Endodermal cell (in vitro differentiated cells): ENCODE measurements at regions not wholly inside any gene's neighbourhood (a gene's known extent, or its start where the extent isn't known, plus 50 kb on each side); places are given as distances from the start of the nearest gene placed in this dataset.
A peak's percentile ranks its signal among the peaks of the same experiment; 100 is the strongest.

ENCODE experiments used
- DNase-seq: peaks from one replicate; pipeline ENCODE4 v3.0.0-alpha.2; 2017
- H3K27ac ChIP-seq: 2 replicates; pipeline ENCODE4 v1.5.1; 2013; ENCODE audit warnings: mild to moderate bottlenecking, low read depth, low read length, moderate library complexity
- H3K27me3 ChIP-seq: 2 replicates; pipeline ENCODE4 v1.6.1; 2013; ENCODE audit warnings: mild to moderate bottlenecking, low read length, moderate library complexity; ENCODE audit not compliant: insufficient read depth, control insufficient read depth, poor library complexity, severe bottlenecking
- H3K36me3 ChIP-seq: 2 replicates; pipeline ENCODE4 v1.7.0; 2013; ENCODE audit warnings: mild to moderate bottlenecking, low read length, moderate library complexity; ENCODE audit not compliant: control insufficient read depth, insufficient read depth
- H3K4me1 ChIP-seq: one replicate; pipeline ENCODE4 v1.7.0; 2013; ENCODE audit warnings: low read length; ENCODE audit not compliant: control insufficient read depth, insufficient read depth
- H3K4me3 ChIP-seq: 2 replicates; pipeline ENCODE4 v1.5.1; 2013; ENCODE audit warnings: mild to moderate bottlenecking, low read length, moderate library complexity
- H3K9ac ChIP-seq: 2 replicates; pipeline ENCODE4 v1.6.1; 2013; ENCODE audit warnings: mild to moderate bottlenecking, low read length, moderate library complexity; ENCODE audit not compliant: poor library complexity, severe bottlenecking; ENCODE audit errors: extremely low read depth
- H3K9me3 ChIP-seq: 2 replicates; pipeline ENCODE4 v1.6.1; 2013; ENCODE audit warnings: mild to moderate bottlenecking, low read length, moderate library complexity; ENCODE audit not compliant: control insufficient read depth
- H3K27ac Mint-ChIP-seq: 2 replicates; pipeline ENCODE4 v1.8.0; 2020; ENCODE audit warnings: mixed read lengths
- H3K27me3 Mint-ChIP-seq: 2 replicates; pipeline ENCODE4 v1.8.0; 2021; ENCODE audit warnings: mild to moderate bottlenecking, mixed read lengths; ENCODE audit not compliant: insufficient read depth
- H3K36me3 Mint-ChIP-seq: 2 replicates; pipeline ENCODE4 v1.8.0; 2020; ENCODE audit warnings: low read depth, mixed read lengths
- H3K4me1 Mint-ChIP-seq: 2 replicates; pipeline ENCODE4 v1.8.0; 2020; ENCODE audit warnings: mixed read lengths
- H3K4me3 Mint-ChIP-seq: 2 replicates; pipeline ENCODE4 v1.8.0; 2020; ENCODE audit warnings: mild to moderate bottlenecking, moderate library complexity, mixed read lengths
- H3K9me3 Mint-ChIP-seq: 2 replicates; pipeline ENCODE4 v1.8.0; 2020; ENCODE audit warnings: mild to moderate bottlenecking, mixed read lengths
- CTCF ChIP-seq: fragments of 200-600 bp; sonication (generic); conservative IDR thresholded peaks from 2 replicates; pipeline ENCODE4 v1.5.0; 2021; ENCODE audit warnings: antibody characterized with exemption, mild to moderate bottlenecking
- WGBS, 2 experiments: methylation state at CpG; one replicate each; pipeline versions ENCODE4 v1.1.5 to v1.1.7; 2013; ENCODE audit warnings: missing lambda C conversion rate in 2 of 2, mixed read lengths in 1 of 2; ENCODE audit not compliant: insufficient coverage in 1 of 2, insufficient read length in 1 of 2; 5-methylcytosine and 5-hydroxymethylcytosine counted together

- no peaks in the 10 kb centered on the region for H3K9me3 ChIP-seq
- Mint-ChIP-seq H3K9me3 (peaks cover 2% of the 10 kb centered on the region), H3K4me1 (peaks cover 36% of the 10 kb centered on the region), H3K4me3 (no peak overlapping the region), H3K27me3 (peaks cover 2% of the 10 kb centered on the region), H3K36me3 (no peaks in the 10 kb centered on the region), H3K27ac (peak overlapping the region; percentile 5)
- no peaks in the 10 kb centered on the region for H3K36me3 ChIP-seq
- 83 to 89% methylated on average over 3 to 7 of the region's 7 CpGs for WGBS, 2 experiments
- H3K4me1 ChIP-seq, result peaks cover 12% of the 10 kb centered on the region
- H3K9ac ChIP-seq, result no peak overlapping the region
- H3K4me3 ChIP-seq, result no peak overlapping the region
- no peaks in the 10 kb centered on the region for H3K27me3 ChIP-seq
- no peak for DNase-seq
- TF ChIP-seq CTCF, result no peak
- no peak overlapping the region for H3K27ac ChIP-seq
Observed at GRCh38 chr10:5585517-5586206, 60.9 kb downstream of the CALML3 start.

- H3K9me3 ChIP-seq, result no peaks in the 10 kb centered on the region
- WGBS, 2 experiments, result 83 to 87% methylated on average over 18 to 25 of the region's 25 CpGs
- no peak overlapping the region for H3K4me3 ChIP-seq
- Mint-ChIP-seq H3K4me1 (peaks cover 39% of the 10 kb centered on the region), H3K27ac (no peak overlapping the region), H3K36me3 (no peaks in the 10 kb centered on the region), H3K9me3 (no peaks in the 10 kb centered on the region), H3K4me3 (no peak overlapping the region), H3K27me3 (peaks cover 2% of the 10 kb centered on the region)
- peaks cover 12% of the 10 kb centered on the region for H3K4me1 ChIP-seq
- no peak for DNase-seq
- no peak overlapping the region for H3K27ac ChIP-seq
- TF ChIP-seq CTCF, result no peak
- no peaks in the 10 kb centered on the region for H3K27me3 ChIP-seq
- H3K36me3 ChIP-seq, result no peaks in the 10 kb centered on the region
- H3K9ac ChIP-seq, result no peak overlapping the region
Observed at GRCh38 chr10:5587151-5588079, 62.7 kb downstream of the CALML3 start.

- Histone ChIP-seq H3K9me3 (no peaks in the 10 kb centered on the region), H3K4me3 (no peak overlapping the region), H3K36me3 (no peaks in the 10 kb centered on the region), H3K4me1 (peaks cover 12% of the 10 kb centered on the region), H3K27me3 (no peaks in the 10 kb centered on the region), H3K9ac (no peak overlapping the region), H3K27ac (no peak overlapping the region)
- TF ChIP-seq CTCF, result no peak
- Mint-ChIP-seq H3K27me3 (peaks cover 2% of the 10 kb centered on the region), H3K9me3 (no peaks in the 10 kb centered on the region), H3K27ac (no peak overlapping the region), H3K36me3 (no peaks in the 10 kb centered on the region), H3K4me1 (peaks cover 39% of the 10 kb centered on the region), H3K4me3 (no peak overlapping the region)
- 92 to 94% methylated on average over 6 of the region's 6 CpGs for WGBS, 2 experiments
- no peak for DNase-seq
Observed at GRCh38 chr10:5588080-5588453, 63.3 kb downstream of the CALML3 start.
